H1 (cell line): ENCODE measurements at regions not wholly inside any gene's neighbourhood (a gene's known extent, or its start where the extent isn't known, plus 50 kb on each side); places are given as distances from the start of the nearest gene placed in this dataset.

Experiments
- CTCF ChIA-PET: fragments of 300-600 bp; sonication (Branson Sonifier 250); formaldehyde crosslinking; loops from one replicate; lab custom pipeline; 2021; ENCODE audit not compliant: partially characterized antibody; lab: Charles Lee
- POLR2A ChIA-PET: fragments of 300-600 bp; sonication (Branson Sonifier 250); formaldehyde crosslinking; loops from one replicate; lab custom pipeline; 2021; ENCODE audit warnings: inconsistent platforms; ENCODE audit not compliant: partially characterized antibody; lab: Charles Lee
- DNase-seq, 2 experiments: peaks; one replicate each; pipeline versions ENCODE4 v3.0.0 to v3.0.0-alpha.2; 2010 to 2022; ENCODE audit warnings: low spot score in 2 of 2, low read depth in 1 of 2, mixed read lengths in 1 of 2
- FAIRE-seq: peaks from 2 replicates; lab custom pipeline; 2011; peaks lifted over from hg19 to GRCh38; lab: Jason Lieb, UNC
- H2AFZ ChIP-seq: 2 replicates; pipeline ENCODE4 v1.8.1; 2012; ENCODE audit warnings: low read length, inconsistent platforms
- H2AK5ac ChIP-seq: 2 replicates; pipeline ENCODE4 v1.6.1; 2013; ENCODE audit warnings: low read depth, low read length
- H2BK120ac ChIP-seq: replicated peaks from 2 replicates; pipeline ENCODE3; 2013; ENCODE audit warnings: low read depth, low read length, inconsistent platforms
- H2BK12ac ChIP-seq: 2 replicates; pipeline ENCODE4 v1.6.1; 2013; ENCODE audit warnings: low read depth, low read length
- H2BK15ac ChIP-seq: 2 replicates; pipeline ENCODE4 v1.6.1; 2013; ENCODE audit warnings: low read length
- H2BK20ac ChIP-seq: 2 replicates; pipeline ENCODE4 v1.6.1; 2013; ENCODE audit warnings: low read length
- H2BK5ac ChIP-seq: 2 replicates; pipeline ENCODE4 v1.6.1; 2013; ENCODE audit warnings: low read depth, low read length
- H3K14ac ChIP-seq: 2 replicates; pipeline ENCODE4 v1.6.1; 2013; ENCODE audit warnings: inconsistent platforms; ENCODE audit not compliant: insufficient read length
- H3K18ac ChIP-seq: 2 replicates; pipeline ENCODE4 v1.6.1; 2013; ENCODE audit warnings: low read length; ENCODE audit errors: extremely low read depth
- H3K23ac ChIP-seq: 2 replicates; pipeline ENCODE4 v1.6.1; 2013; ENCODE audit warnings: inconsistent platforms; ENCODE audit not compliant: insufficient read length
- H3K23me2 ChIP-seq: 2 replicates; pipeline ENCODE4 v1.6.1; 2013; ENCODE audit warnings: low read depth, low read length
- H3K27ac ChIP-seq: 2 replicates; pipeline ENCODE4 v1.6.1; 2011; ENCODE audit warnings: low read depth, low read length, inconsistent platforms
- H3K27me3 ChIP-seq, 4 experiments: replicated peaks in 1 of 4; 1 replicate in 1 of 4; 2 replicates in 3 of 4; pipeline versions ENCODE4 v1.6.1 to v1.8.1; 2011 to 2013; ENCODE audit warnings: low read length in 3 of 4, mild to moderate bottlenecking in 3 of 4, inconsistent platforms in 2 of 4, mixed read lengths in 2 of 4, moderate library complexity in 1 of 4; ENCODE audit not compliant: control insufficient read depth in 3 of 4, insufficient read depth in 3 of 4; ENCODE audit errors: extremely low read depth in 1 of 4
- H3K36me3 ChIP-seq, 4 experiments: 2 replicates each; pipeline versions ENCODE4 v1.6.1 to v1.8.1; 2011 to 2013; ENCODE audit warnings: mild to moderate bottlenecking in 4 of 4, low read length in 3 of 4, moderate library complexity in 2 of 4, control low read depth in 1 of 4, inconsistent platforms in 1 of 4; ENCODE audit not compliant: insufficient read depth in 4 of 4, control insufficient read depth in 2 of 4
- H3K4ac ChIP-seq: replicated peaks from 2 replicates; pipeline ENCODE3; 2013; ENCODE audit warnings: low read length, low read depth, mixed read lengths, inconsistent platforms; ENCODE audit not compliant: insufficient read length
- H3K4me1 ChIP-seq, 4 experiments: replicated peaks in 1 of 4; 1 replicate in 1 of 4; 2 replicates in 3 of 4; pipeline versions ENCODE4 v1.6.1 to v1.8.1; 2011 to 2013; ENCODE audit warnings: low read length in 3 of 4, inconsistent platforms in 2 of 4, mixed read lengths in 1 of 4; ENCODE audit not compliant: insufficient read depth in 4 of 4, control insufficient read depth in 3 of 4
- H3K4me2 ChIP-seq, 2 experiments: 2 replicates each; pipeline versions ENCODE4 v1.6.1 to v1.8.1; 2011 to 2013; ENCODE audit warnings: low read depth in 2 of 2, low read length in 2 of 2, control low read depth in 1 of 2, inconsistent platforms in 1 of 2, mild to moderate bottlenecking in 1 of 2; ENCODE audit not compliant: insufficient read depth in 1 of 2
- H3K4me3 ChIP-seq, 4 experiments: fragments of 200-600, 300-600 bp in 1 of 4; sonication (generic), shearing (Covaris generic), sonication (Bioruptor Twin) in 1 of 4; 2 replicates each; pipeline versions ENCODE4 v1.5.1 to v1.8.1; 2011 to 2016; ENCODE audit warnings: low read length in 4 of 4, low read depth in 3 of 4, control low read depth in 2 of 4, inconsistent platforms in 2 of 4, mild to moderate bottlenecking in 2 of 4, mixed read lengths in 1 of 4, moderate library complexity in 1 of 4; ENCODE audit not compliant: insufficient read depth in 2 of 4; ENCODE audit errors: extremely low read depth in 1 of 4
- H3K56ac ChIP-seq: replicated peaks from 2 replicates; pipeline ENCODE3; 2013; ENCODE audit warnings: low read depth, mild to moderate bottlenecking, mixed read lengths, low read length, inconsistent platforms; ENCODE audit not compliant: insufficient read length
- H3K79me1 ChIP-seq: 2 replicates; pipeline ENCODE4 v1.6.1; 2013; ENCODE audit warnings: low read depth, low read length, control low read depth
- H3K79me2 ChIP-seq, 2 experiments: 2 replicates each; pipeline versions ENCODE4 v1.6.1 to v1.8.1; 2012 to 2013; ENCODE audit warnings: low read length in 2 of 2, mild to moderate bottlenecking in 2 of 2, inconsistent platforms in 1 of 2; ENCODE audit not compliant: insufficient read depth in 2 of 2, control insufficient read depth in 1 of 2
- H3K9ac ChIP-seq, 4 experiments: replicated peaks in 1 of 4; 1 replicate in 1 of 4; 2 replicates in 3 of 4; pipeline versions ENCODE4 v1.6.1 to v1.8.1; 2011 to 2013; ENCODE audit warnings: low read depth in 3 of 4, low read length in 3 of 4, control low read depth in 2 of 4, mild to moderate bottlenecking in 2 of 4, moderate library complexity in 2 of 4, inconsistent platforms in 1 of 4; ENCODE audit errors: extremely low read depth in 1 of 4
- H3K9me3 ChIP-seq, 2 experiments: 2 replicates each; pipeline versions ENCODE4 v1.6.1 to v1.8.1; 2012 to 2013; ENCODE audit warnings: mild to moderate bottlenecking in 2 of 2, moderate library complexity in 2 of 2, control low read depth in 1 of 2, inconsistent platforms in 1 of 2, low read depth in 1 of 2, low read length in 1 of 2, mixed read lengths in 1 of 2; ENCODE audit not compliant: insufficient read depth in 2 of 2
- H4K20me1 ChIP-seq, 2 experiments: replicated peaks in 1 of 2; 2 replicates each; pipeline versions ENCODE3 to v1.8.1; 2011 to 2013; ENCODE audit warnings: inconsistent platforms in 2 of 2, low read length in 2 of 2, mild to moderate bottlenecking in 1 of 2; ENCODE audit not compliant: insufficient read depth in 2 of 2, control insufficient read depth in 1 of 2
- H4K5ac ChIP-seq: 2 replicates; pipeline ENCODE4 v1.6.1; 2013; ENCODE audit warnings: low read length, low read depth, mixed read lengths, inconsistent platforms; ENCODE audit not compliant: insufficient read length
- H4K8ac ChIP-seq: 2 replicates; pipeline ENCODE4 v1.8.0; 2013; ENCODE audit warnings: mild to moderate bottlenecking, moderate library complexity, low read length, inconsistent platforms; ENCODE audit not compliant: insufficient read depth; ENCODE audit errors: extremely low read depth
- H4K91ac ChIP-seq: replicated peaks from 2 replicates; pipeline ENCODE3; 2013; ENCODE audit warnings: low read length, mixed read lengths, inconsistent platforms; ENCODE audit not compliant: insufficient read length
- ASH2L ChIP-seq: fragments of 200-600, 300-600 bp; sonication (generic); IDR thresholded peaks from one replicate; pipeline ENCODE4 v1.7.1; 2017; ENCODE audit warnings: low read length
- EP300 ChIP-seq, 2 experiments: IDR thresholded peaks; 1 replicate in 1 of 2; 2 replicates in 1 of 2; pipeline ENCODE4 v1.6.1; 2011 to 2012; ENCODE audit warnings: low read depth in 2 of 2, low read length in 2 of 2, mild to moderate bottlenecking in 2 of 2, borderline replicate concordance in 1 of 2, inconsistent platforms in 1 of 2, moderate library complexity in 1 of 2
- EZH2 ChIP-seq: fragments of 200-600 bp; sonication (generic); IDR thresholded peaks from 2 replicates; pipeline ENCODE4 v1.7.1; 2012; ENCODE audit warnings: low read depth, mild to moderate bottlenecking, moderate library complexity, low read length, inconsistent platforms; ENCODE audit not compliant: severe bottlenecking
- FOSL1 ChIP-seq: IDR thresholded peaks from 2 replicates; pipeline ENCODE4 v1.6.1; 2011; ENCODE audit warnings: mild to moderate bottlenecking, low read depth, low read length, moderate library complexity; ENCODE audit not compliant: insufficient read depth
- JUN ChIP-seq: IDR thresholded peaks from 2 replicates; pipeline ENCODE4 v1.6.1; 2011; ENCODE audit warnings: low read depth, mild to moderate bottlenecking, improper control_type of control experiment, low read length
- MAFK ChIP-seq: IDR thresholded peaks from 2 replicates; pipeline ENCODE4 v1.6.1; 2012; ENCODE audit warnings: low read depth, mild to moderate bottlenecking, improper control_type of control experiment, low read length
- POU5F1 ChIP-seq: IDR thresholded peaks from 2 replicates; pipeline ENCODE4 v1.6.1; 2011; ENCODE audit warnings: low read depth, mild to moderate bottlenecking, low read length, moderate library complexity
- RBBP5 ChIP-seq: IDR thresholded peaks from 2 replicates; pipeline ENCODE4 v1.7.1; 2012; ENCODE audit warnings: low read depth, mild to moderate bottlenecking, inconsistent platforms, low read length, moderate library complexity, borderline replicate concordance
- SUZ12 ChIP-seq: fragments of 200-600 bp; sonication (generic); IDR thresholded peaks from 2 replicates; pipeline ENCODE4 v1.6.1; 2012; ENCODE audit warnings: mild to moderate bottlenecking, inconsistent platforms, low read length, moderate library complexity, mixed read lengths
- YY1 ChIP-seq: IDR thresholded peaks from 2 replicates; pipeline ENCODE4 v1.6.1; 2011; ENCODE audit warnings: low read depth, mild to moderate bottlenecking, low read length
- WGBS, 2 experiments: shearing (Covaris generic) in 1 of 2; methylation state at CpG; one replicate each; pipeline versions ENCODE4 v1.1.6 to v1.1.7; 2013 to 2015; ENCODE audit warnings: low lambda C conversion rate in 2 of 2, mixed read lengths in 2 of 2, inconsistent platforms in 1 of 2, low coverage in 1 of 2, missing lambda C conversion rate in 1 of 2; ENCODE audit not compliant: insufficient replicate concordance in 2 of 2, insufficient coverage in 1 of 2, insufficient read length in 1 of 2; ENCODE audit errors: extremely low coverage in 1 of 2, missing lambda C conversion rate in 1 of 2; 5-methylcytosine and 5-hydroxymethylcytosine counted together

DNA sequence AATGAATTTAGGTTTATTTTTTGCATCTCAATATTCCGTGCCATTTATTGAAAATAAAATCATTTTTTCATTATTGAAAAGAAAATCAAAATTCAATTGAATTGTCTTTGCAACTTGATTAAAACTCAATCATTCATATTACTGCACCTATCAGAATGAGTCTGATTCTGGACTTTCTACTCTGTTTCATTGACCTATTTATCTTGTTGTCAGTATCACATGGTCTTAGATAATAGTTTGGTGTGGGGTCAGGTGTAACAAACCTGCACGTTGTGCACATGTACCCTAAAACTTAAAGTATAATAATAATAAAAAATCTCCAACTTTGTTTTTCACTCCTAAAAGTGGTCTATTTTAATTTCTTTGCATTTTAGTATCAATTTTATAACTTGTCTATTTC, 422.9 kb downstream of the RAD51AP2 start:
- no peaks in the 10 kb centered on the region for H3K4me1 ChIP-seq
- no peak overlapping the region for H2AFZ ChIP-seq
- 88% methylated on average over 2 of the region's 2 CpGs; no CpG with 5 or more reads in 1 of the 2 experiments for WGBS, 2 experiments
- H2BK120ac ChIP-seq: no peak overlapping the region
- H3K79me1 ChIP-seq: no peaks in the 10 kb centered on the region
- H3K27ac ChIP-seq: no peak overlapping the region
- no peaks in the 10 kb centered on the region for H3K36me3 ChIP-seq
- no peak overlapping the region for H3K23ac ChIP-seq
- FAIRE-seq (no peak), DNase-seq (no peak)
- no peak overlapping the region for H2BK15ac ChIP-seq
- H3K4me2 ChIP-seq: no peak overlapping the region
- no peak overlapping the region for H2BK20ac ChIP-seq
- no peak overlapping the region for H4K8ac ChIP-seq
- H4K20me1 ChIP-seq: no peaks in the 10 kb centered on the region
- H3K79me2 ChIP-seq: no peaks in the 10 kb centered on the region
- no peak overlapping the region for H2BK5ac ChIP-seq
- no peak overlapping the region for H2AK5ac ChIP-seq
- no peaks in the 10 kb centered on the region for H3K23me2 ChIP-seq
- ChIA-PET POLR2A (no interaction called here), CTCF (no interaction called here)
- no peak overlapping the region for H3K4me3 ChIP-seq
- no peak overlapping the region for H3K14ac ChIP-seq
- H2BK12ac ChIP-seq: no peak overlapping the region
- no peak overlapping the region for H4K5ac ChIP-seq
- H3K9me3 ChIP-seq: no peaks in the 10 kb centered on the region
- no peak overlapping the region for H3K9ac ChIP-seq
- H3K56ac ChIP-seq: no peak overlapping the region
- no peaks in the 10 kb centered on the region for H3K27me3 ChIP-seq
- no peak overlapping the region for H3K18ac ChIP-seq
- H3K4ac ChIP-seq: no peak overlapping the region
- H4K91ac ChIP-seq: no peak overlapping the region
- TF ChIP-seq SUZ12 (no peak), EZH2 (no peak), MAFK (no peak), EP300 (IDR thresholded peaks at IDR 0.05; ENCODE audit: borderline replicate concordance in 1 of 2, low read depth in 2 of 2, low read length in 2 of 2) (no peak), YY1 (no peak), JUN (no peak), POU5F1 (no peak), FOSL1 (no peak), RBBP5 (no peak), ASH2L (no peak)
